HUES48 (cell line): ENCODE measurements at regions not wholly inside any gene's neighbourhood (a gene's known extent, or its start where the extent isn't known, plus 50 kb on each side); places are given as distances from the start of the nearest gene placed in this dataset.

Experiments used
- H3K27ac ChIP-seq: one replicate; pipeline ENCODE4 v1.7.0; 2013; ENCODE audit warnings: low read depth, low read length, inconsistent platforms
- H3K27me3 ChIP-seq: 2 replicates; pipeline ENCODE4 v1.6.1; 2013; ENCODE audit warnings: mild to moderate bottlenecking, low read length; ENCODE audit not compliant: control insufficient read depth, insufficient read depth
- H3K36me3 ChIP-seq: 2 replicates; pipeline ENCODE4 v1.6.1; 2013; ENCODE audit warnings: low read length; ENCODE audit not compliant: control insufficient read depth, insufficient read depth
- H3K4me1 ChIP-seq: 2 replicates; pipeline ENCODE4 v1.6.1; 2013; ENCODE audit warnings: mild to moderate bottlenecking, low read length; ENCODE audit not compliant: control insufficient read depth, insufficient read depth
- H3K4me3 ChIP-seq: 2 replicates; pipeline ENCODE4 v1.5.1; 2013; ENCODE audit warnings: mild to moderate bottlenecking, low read depth, low read length
- H3K9ac ChIP-seq: 2 replicates; pipeline ENCODE4 v1.6.1; 2013; ENCODE audit warnings: mild to moderate bottlenecking, low read depth, low read length, moderate library complexity
- H3K9me3 ChIP-seq: 2 replicates; pipeline ENCODE4 v1.6.1; 2013; ENCODE audit warnings: low read length; ENCODE audit not compliant: control insufficient read depth, insufficient read depth

- no peaks in the 10 kb centered on the region for H3K36me3 ChIP-seq
These were observed 457.0 kb upstream of the ONECUT1 start for GRCh38 chr15:53247041-53247708.

GRCh38 chr15:53246404-53246803, 456.3 kb upstream of the ONECUT1 start:
- H3K27me3 ChIP-seq, result no peaks in the 10 kb centered on the region
- no peaks in the 10 kb centered on the region for H3K9me3 ChIP-seq
- no peak overlapping the region for H3K27ac ChIP-seq

More at GRCh38 chr15:53247041-53247708, 457.0 kb upstream of the ONECUT1 start:
- no peak overlapping the region for H3K27ac ChIP-seq
- no peaks in the 10 kb centered on the region for H3K9me3 ChIP-seq
- H3K4me3 ChIP-seq, result no peak overlapping the region
- no peaks in the 10 kb centered on the region for H3K27me3 ChIP-seq
- H3K9ac ChIP-seq, result no peak overlapping the region
- no peaks in the 10 kb centered on the region for H3K4me1 ChIP-seq

GRCh38 chr15:53233801-53234200, 443.7 kb upstream of the ONECUT1 start:
- no peaks in the 10 kb centered on the region for H3K27me3 ChIP-seq
- no peaks in the 10 kb centered on the region for H3K36me3 ChIP-seq
- no peak overlapping the region for H3K27ac ChIP-seq
- H3K9me3 ChIP-seq, result no peaks in the 10 kb centered on the region
- no peaks in the 10 kb centered on the region for H3K4me1 ChIP-seq
- no peak overlapping the region for H3K9ac ChIP-seq
- H3K4me3 ChIP-seq, result no peak overlapping the region

More at GRCh38 chr15:53246404-53246803, 456.3 kb upstream of the ONECUT1 start:
- Histone ChIP-seq H3K9ac (no peak overlapping the region), H3K4me3 (no peak overlapping the region), H3K36me3 (no peaks in the 10 kb centered on the region), H3K4me1 (no peaks in the 10 kb centered on the region)

GRCh38 chr15:53230473-53230872, 440.3 kb upstream of the ONECUT1 start:
- Histone ChIP-seq H3K36me3 (no peaks in the 10 kb centered on the region), H3K9me3 (no peaks in the 10 kb centered on the region), H3K9ac (no peak overlapping the region), H3K4me3 (no peak overlapping the region), H3K27ac (no peak overlapping the region), H3K4me1 (no peaks in the 10 kb centered on the region), H3K27me3 (no peaks in the 10 kb centered on the region)

- Histone ChIP-seq H3K27me3 (no peaks in the 10 kb centered on the region), H3K4me1 (no peaks in the 10 kb centered on the region), H3K9ac (no peak overlapping the region), H3K9me3 (no peaks in the 10 kb centered on the region), H3K27ac (no peak overlapping the region), H3K4me3 (no peak overlapping the region), H3K36me3 (no peaks in the 10 kb centered on the region)
These were observed 436.4 kb upstream of the ONECUT1 start for GRCh38 chr15:53226559-53226958.

- H3K4me1 ChIP-seq, result no peaks in the 10 kb centered on the region
- H3K27me3 ChIP-seq, result no peaks in the 10 kb centered on the region
- no peaks in the 10 kb centered on the region for H3K9me3 ChIP-seq
- no peaks in the 10 kb centered on the region for H3K36me3 ChIP-seq
- H3K4me3 ChIP-seq, result no peak overlapping the region
- no peak overlapping the region for H3K9ac ChIP-seq
- H3K27ac ChIP-seq, result no peak overlapping the region
These were observed 435.6 kb upstream of the ONECUT1 start for GRCh38 chr15:53225781-53226180.

- Histone ChIP-seq H3K9ac (no peak overlapping the region), H3K4me1 (no peaks in the 10 kb centered on the region), H3K27me3 (no peaks in the 10 kb centered on the region), H3K9me3 (no peaks in the 10 kb centered on the region), H3K4me3 (no peak overlapping the region), H3K36me3 (no peaks in the 10 kb centered on the region), H3K27ac (no peak overlapping the region)
These were observed 434.2 kb upstream of the ONECUT1 start for GRCh38 chr15:53224371-53224770.

- no peaks in the 10 kb centered on the region for H3K4me1 ChIP-seq
- no peak overlapping the region for H3K9ac ChIP-seq
- no peaks in the 10 kb centered on the region for H3K27me3 ChIP-seq
- no peaks in the 10 kb centered on the region for H3K9me3 ChIP-seq
- H3K36me3 ChIP-seq, result no peaks in the 10 kb centered on the region
- H3K4me3 ChIP-seq, result no peak overlapping the region
- H3K27ac ChIP-seq, result no peak overlapping the region
These were observed 433.7 kb upstream of the ONECUT1 start for GRCh38 chr15:53223815-53224214.

GRCh38 chr15:53218666-53219580, 428.8 kb upstream of the ONECUT1 start:
- Histone ChIP-seq H3K9ac (no peak overlapping the region), H3K36me3 (no peaks in the 10 kb centered on the region), H3K4me1 (no peaks in the 10 kb centered on the region), H3K27ac (no peak overlapping the region), H3K27me3 (no peaks in the 10 kb centered on the region), H3K9me3 (no peaks in the 10 kb centered on the region), H3K4me3 (no peak overlapping the region)

GRCh38 chr15:53216036-53216435, 425.9 kb upstream of the ONECUT1 start:
- no peaks in the 10 kb centered on the region for H3K9me3 ChIP-seq
- H3K27me3 ChIP-seq, result no peaks in the 10 kb centered on the region
- no peak overlapping the region for H3K27ac ChIP-seq
- peaks cover 1% of the 10 kb centered on the region; the same call in 1 of the 2 replicates for H3K4me1 ChIP-seq
- H3K4me3 ChIP-seq, result no peak overlapping the region
- no peaks in the 10 kb centered on the region for H3K36me3 ChIP-seq
- no peak overlapping the region for H3K9ac ChIP-seq

- no peaks in the 10 kb centered on the region for H3K9me3 ChIP-seq
- H3K36me3 ChIP-seq, result no peaks in the 10 kb centered on the region
- no peak overlapping the region for H3K27ac ChIP-seq
- H3K27me3 ChIP-seq, result no peaks in the 10 kb centered on the region
- no peak overlapping the region for H3K9ac ChIP-seq
- peaks cover 5% of the 10 kb centered on the region; the same call in 1 of the 2 replicates for H3K4me1 ChIP-seq
- H3K4me3 ChIP-seq, result no peak overlapping the region
These were observed 423.2 kb upstream of the ONECUT1 start for GRCh38 chr15:53213336-53213735.
